ENCODE measurements at regions not wholly inside any gene's neighbourhood (a gene's known extent, or its start where the extent isn't known, plus 50 kb on each side); places are given as distances from the start of the nearest gene placed in this dataset.

DNA sequence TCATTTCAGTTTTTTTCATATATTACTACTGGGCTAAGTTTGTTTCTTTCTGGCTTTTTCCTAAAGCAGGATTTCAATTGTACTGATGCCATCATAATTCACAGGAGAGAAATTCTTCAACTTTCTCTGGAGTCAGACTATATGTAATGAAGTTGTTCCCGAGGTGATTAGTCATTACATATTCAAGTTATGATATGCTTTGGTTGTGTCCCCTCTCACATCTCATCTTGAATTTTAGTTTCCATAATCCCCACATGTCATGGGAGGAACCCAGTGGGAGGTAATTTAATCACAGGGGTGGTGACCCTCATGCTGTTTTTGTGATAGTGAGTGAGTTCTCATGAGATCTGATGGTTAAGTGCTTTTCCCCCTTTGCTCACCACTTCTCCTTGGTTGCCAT, 227.5 kb upstream of the LRIG3 start:
- H3K4me3 ChIP-seq, result no peak overlapping the region
- H3K4me1 ChIP-seq (ENCODE audit: low read depth), result no peaks in the 10 kb centered on the region
- TF ChIP-seq, protein P1, sequence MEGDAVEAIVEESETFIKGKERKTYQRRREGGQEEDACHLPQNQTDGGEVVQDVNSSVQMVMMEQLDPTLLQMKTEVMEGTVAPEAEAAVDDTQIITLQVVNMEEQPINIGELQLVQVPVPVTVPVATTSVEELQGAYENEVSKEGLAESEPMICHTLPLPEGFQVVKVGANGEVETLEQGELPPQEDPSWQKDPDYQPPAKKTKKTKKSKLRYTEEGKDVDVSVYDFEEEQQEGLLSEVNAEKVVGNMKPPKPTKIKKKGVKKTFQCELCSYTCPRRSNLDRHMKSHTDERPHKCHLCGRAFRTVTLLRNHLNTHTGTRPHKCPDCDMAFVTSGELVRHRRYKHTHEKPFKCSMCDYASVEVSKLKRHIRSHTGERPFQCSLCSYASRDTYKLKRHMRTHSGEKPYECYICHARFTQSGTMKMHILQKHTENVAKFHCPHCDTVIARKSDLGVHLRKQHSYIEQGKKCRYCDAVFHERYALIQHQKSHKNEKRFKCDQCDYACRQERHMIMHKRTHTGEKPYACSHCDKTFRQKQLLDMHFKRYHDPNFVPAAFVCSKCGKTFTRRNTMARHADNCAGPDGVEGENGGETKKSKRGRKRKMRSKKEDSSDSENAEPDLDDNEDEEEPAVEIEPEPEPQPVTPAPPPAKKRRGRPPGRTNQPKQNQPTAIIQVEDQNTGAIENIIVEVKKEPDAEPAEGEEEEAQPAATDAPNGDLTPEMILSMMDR (IDR thresholded peaks at IDR 0.05), result no peak
- no peaks in the 10 kb centered on the region for H3K9me3 ChIP-seq
- ATAC-seq (no peak), DNase-seq (no peak)
- intact Hi-C loops (cut with DNase I, micrococcal nuclease), result no loop called here
- H3K36me3 ChIP-seq (ENCODE audit: low read depth), result no peaks in the 10 kb centered on the region

DNA sequence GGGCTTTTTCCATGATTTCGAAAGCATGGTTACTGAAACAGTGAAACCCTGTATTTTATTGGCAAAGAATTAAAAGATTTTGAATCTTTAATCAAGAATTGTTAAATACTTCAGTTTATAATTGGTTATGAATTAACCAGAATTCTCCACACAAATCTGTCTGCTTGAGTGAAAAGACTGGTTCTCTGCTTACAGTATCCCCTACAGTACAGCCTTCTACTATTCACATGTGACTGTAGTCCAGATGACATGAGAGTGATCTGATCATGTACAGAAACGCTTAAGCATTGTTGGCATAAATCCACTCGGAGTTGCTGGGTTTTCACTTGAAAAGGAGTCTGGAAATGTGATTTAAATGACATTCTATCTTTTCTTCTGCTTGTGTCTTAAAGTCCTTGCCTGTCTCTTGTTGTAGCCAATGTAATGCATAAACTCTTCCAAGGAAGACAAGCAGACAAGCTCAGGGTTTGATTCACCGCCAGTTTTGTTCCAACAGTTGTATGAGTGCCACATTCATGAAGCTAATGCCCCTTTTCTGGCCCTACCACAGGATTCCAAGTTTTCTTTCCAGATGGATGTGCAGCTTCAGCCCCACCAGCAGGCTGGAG, 222.0 kb upstream of the LRIG3 start:
- H3K4me3 ChIP-seq, result no peak overlapping the region
- ATAC-seq, result no peak
- intact Hi-C loops (cut with DNase I, micrococcal nuclease), result no loop called here

DNA sequence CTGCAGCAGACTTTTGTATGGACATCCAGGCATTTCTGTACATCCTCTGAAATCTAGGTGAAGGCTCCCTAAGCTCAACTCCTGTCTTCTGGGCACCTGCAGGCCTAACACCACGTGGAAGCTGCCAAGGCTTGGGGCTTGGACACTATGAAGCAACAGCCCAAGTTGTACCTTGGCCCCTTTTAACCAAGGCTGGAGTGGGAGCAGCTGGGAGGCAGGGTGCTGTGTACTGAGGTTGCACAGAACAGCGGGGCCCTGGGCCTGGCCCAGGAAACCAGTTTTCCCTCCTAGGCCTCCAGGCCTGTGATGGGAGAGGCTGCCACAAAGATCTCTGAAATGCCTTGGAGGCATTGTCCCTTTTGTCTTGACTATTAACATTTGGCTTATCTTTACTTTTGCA, 214.4 kb upstream of the LRIG3 start:
- ATAC-seq (peak; percentile 38), DNase-seq (peak in 1 of 3 donors; percentile 21)
- intact Hi-C loops (cut with DNase I, micrococcal nuclease), result no loop called here

More for the DNA sequence above, 222.0 kb upstream of the LRIG3 start:
- H3K9me3 ChIP-seq, result no peaks in the 10 kb centered on the region
- H3K4me1 ChIP-seq (ENCODE audit: low read depth), result no peaks in the 10 kb centered on the region
- no peak for DNase-seq
- TF ChIP-seq, protein P1 (IDR thresholded peaks at IDR 0.05), result no peak
- no peaks in the 10 kb centered on the region for H3K36me3 ChIP-seq (ENCODE audit: low read depth)

DNA sequence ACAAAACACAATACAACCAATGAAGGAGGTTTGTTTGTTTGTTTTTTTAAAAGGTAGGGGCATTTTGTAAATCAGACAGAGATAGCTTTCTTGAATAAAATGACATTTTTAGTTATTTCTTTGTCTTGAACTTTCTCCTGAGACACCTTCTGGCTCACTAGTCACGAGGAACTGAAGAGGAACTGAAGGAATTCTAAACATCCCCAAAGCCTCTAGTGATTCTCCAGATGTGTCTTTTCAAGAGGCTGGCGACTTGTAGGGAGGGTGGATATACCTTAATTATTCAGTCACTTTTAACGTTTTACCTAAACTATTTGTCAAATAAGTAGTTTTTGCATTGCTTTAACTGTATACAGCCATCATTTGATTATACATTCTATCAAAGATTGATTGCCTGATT, 211.2 kb upstream of the LRIG3 start:
- no peak for DNase-seq
- Histone ChIP-seq H3K4me3 (no peak overlapping the region), H3K36me3 (ENCODE audit: low read depth) (no peaks in the 10 kb centered on the region), H3K9me3 (no peaks in the 10 kb centered on the region), H3K4me1 (ENCODE audit: low read depth) (peaks cover 5% of the 10 kb centered on the region)
- TF ChIP-seq, protein P1 (IDR thresholded peaks at IDR 0.05), result no peak
- intact Hi-C loops (cut with DNase I, micrococcal nuclease), result no loop called here
- no peak for ATAC-seq

More for the DNA sequence above, 214.4 kb upstream of the LRIG3 start:
- TF ChIP-seq, protein P1 (IDR thresholded peaks at IDR 0.05), result no peak
- H3K36me3 ChIP-seq (ENCODE audit: low read depth), result no peaks in the 10 kb centered on the region
- H3K4me1 ChIP-seq (ENCODE audit: low read depth), result no peaks in the 10 kb centered on the region
- H3K9me3 ChIP-seq, result no peaks in the 10 kb centered on the region
- no peak overlapping the region for H3K4me3 ChIP-seq

DNA sequence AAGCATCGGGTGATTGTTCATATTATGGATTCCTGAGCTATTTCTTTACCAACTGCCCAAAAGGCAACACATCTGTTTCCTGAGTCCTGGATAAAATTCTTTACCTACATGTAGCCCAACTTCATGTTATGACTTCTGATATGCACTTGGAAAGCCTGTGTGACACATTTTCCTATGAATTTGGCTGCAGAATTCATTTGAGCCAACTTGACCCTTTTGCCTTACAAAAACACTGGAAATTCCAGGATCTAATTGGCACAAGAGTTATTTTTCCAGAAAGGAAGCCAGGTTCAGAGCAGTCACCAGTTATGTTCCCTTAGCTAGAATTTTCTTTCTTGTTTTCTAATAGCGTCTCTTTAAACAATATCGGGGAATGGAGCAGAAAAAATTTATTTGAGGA, 202.5 kb upstream of the LRIG3 start:
- Histone ChIP-seq H3K4me1 (ENCODE audit: low read depth) (no peaks in the 10 kb centered on the region), H3K4me3 (no peak overlapping the region), H3K9me3 (no peaks in the 10 kb centered on the region), H3K36me3 (ENCODE audit: low read depth) (no peaks in the 10 kb centered on the region)
- DNase-seq (no peak), ATAC-seq (no peak)
- TF ChIP-seq, protein P1 (IDR thresholded peaks at IDR 0.05), result no peak
- intact Hi-C loops (cut with DNase I, micrococcal nuclease), result no loop called here

DNA sequence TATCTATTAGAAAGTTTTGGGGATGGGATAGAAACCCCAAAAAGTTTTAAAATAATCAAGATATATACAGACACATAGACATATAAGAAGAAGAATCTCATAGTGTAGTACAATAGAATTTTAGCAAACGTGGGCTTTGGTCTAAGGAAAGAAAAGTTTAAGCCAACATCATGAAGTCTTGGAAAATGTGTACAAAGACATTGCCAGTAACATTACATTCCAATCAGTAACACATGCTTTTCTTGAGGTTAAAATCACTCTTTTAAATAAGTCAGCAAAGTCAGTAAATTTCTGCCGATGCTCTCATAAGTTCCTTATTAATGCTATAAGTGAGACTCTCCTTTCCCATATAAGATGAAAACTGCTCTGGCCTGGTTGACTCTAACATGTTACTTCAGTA, 201.1 kb upstream of the LRIG3 start:
- DNase-seq, result no peak
- Histone ChIP-seq H3K4me1 (ENCODE audit: low read depth) (no peaks in the 10 kb centered on the region), H3K36me3 (ENCODE audit: low read depth) (no peaks in the 10 kb centered on the region), H3K4me3 (no peak overlapping the region), H3K9me3 (no peaks in the 10 kb centered on the region)
- TF ChIP-seq, protein P1 (IDR thresholded peaks at IDR 0.05), result no peak
- no peak for ATAC-seq
- intact Hi-C loops (cut with DNase I, micrococcal nuclease), result no loop called here
